ENCODE measurements at regions not wholly inside any gene's neighbourhood (a gene's known extent, or its start where the extent isn't known, plus 50 kb on each side); places are given as distances from the start of the nearest gene placed in this dataset.

GRCh38 chr10:121076776-121077715 lies 225.9 kb downstream of the WDR11 start:
- no peak for DNase-seq

DNA sequence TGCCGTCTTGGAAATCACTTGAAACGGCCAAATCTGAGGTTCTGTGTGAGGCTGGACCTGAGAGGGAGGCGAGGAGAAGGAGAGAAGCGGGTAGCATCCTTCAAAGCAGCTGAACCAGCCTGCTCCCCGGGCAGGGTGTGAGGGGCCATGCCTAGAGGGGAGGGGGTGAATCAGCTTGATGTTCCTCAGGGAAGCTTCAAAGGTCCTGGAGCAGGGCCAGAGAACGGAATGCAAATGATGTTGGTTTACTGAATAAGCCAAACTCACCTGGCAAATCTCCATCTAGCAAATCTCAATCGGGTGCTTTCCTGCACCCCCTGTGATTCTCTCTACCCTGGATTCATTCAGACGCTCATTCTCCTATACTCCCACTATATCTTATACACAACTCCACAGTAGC lies 226.9 kb downstream of the WDR11 start:
- no peak for DNase-seq

- DNase-seq, result no peak
Measured at GRCh38 chr10:121078672-121079102, 227.5 kb downstream of the WDR11 start.

DNA sequence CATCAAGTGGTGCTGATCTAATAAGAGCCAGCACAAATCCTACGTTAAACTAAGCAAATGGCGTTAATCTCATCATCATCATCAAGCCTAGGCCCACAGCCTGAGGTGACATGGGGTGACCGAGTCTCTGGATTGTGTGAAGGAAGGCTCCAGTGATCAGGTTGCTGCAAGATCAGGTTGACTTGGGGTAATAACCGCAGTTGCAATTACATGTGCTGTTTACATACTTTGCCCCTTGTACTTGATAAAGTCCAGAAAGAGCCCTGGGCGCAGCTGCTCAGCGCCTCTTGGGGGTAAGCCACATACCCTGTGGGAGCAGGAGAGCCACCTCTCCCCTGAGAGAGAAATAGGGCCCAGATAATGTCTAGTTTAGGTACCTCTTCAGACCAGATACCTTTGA lies 228.1 kb downstream of the WDR11 start:
- no peak for DNase-seq

DNA sequence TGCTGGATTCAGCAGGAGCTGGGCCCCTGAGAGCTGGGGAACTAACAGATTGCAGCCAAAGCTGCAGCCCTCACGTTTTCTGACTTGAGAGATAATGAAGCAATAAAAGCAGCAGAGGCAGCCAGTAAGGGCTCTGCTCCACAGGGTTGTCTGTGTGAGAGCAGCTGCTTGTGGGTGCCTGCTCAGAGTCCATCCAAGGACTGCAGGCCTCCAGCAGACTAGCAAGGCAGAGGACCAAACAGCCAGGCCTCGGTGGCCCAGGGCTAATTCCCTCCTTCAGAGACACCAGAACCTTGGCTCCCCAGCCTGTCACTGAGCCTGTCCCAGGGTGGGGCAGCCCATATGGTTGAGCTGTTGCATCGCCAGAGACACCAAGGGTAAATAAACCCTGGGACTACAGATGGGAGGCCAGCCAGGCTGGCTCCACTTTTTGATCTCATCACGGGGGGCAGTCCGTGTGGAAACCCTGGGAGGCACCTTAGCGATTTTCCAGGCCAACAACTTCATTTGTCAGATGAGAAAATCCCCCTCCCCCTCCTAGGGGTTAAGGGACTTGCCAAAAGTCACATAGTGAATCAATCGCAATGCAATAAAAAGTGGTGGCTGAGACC lies 229.2 kb downstream of the WDR11 start:
- no peak for DNase-seq

- DNase-seq, result no peak
Measured at GRCh38 chr10:121081306-121081705, 230.1 kb downstream of the WDR11 start.

DNA sequence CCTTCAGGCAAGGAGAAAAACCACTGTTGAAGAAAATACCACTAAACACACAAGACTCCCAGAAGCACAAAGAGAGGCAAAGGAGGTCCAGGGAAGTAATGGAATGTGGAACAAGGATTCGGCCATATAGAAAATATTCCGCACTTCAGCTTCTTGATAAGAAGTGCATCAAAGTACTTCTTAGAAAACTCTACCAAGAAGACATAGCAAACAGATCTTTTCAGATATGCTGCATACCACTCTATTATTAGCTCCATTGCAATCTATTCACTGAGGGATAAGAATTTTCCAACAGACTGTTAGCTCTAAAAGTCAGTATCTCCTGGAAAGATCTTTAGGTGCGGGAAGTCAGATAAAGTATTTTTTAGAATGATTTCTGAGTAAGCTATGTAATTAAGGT lies 231.8 kb downstream of the WDR11 start:
- DNase-seq, result no peak

DNA sequence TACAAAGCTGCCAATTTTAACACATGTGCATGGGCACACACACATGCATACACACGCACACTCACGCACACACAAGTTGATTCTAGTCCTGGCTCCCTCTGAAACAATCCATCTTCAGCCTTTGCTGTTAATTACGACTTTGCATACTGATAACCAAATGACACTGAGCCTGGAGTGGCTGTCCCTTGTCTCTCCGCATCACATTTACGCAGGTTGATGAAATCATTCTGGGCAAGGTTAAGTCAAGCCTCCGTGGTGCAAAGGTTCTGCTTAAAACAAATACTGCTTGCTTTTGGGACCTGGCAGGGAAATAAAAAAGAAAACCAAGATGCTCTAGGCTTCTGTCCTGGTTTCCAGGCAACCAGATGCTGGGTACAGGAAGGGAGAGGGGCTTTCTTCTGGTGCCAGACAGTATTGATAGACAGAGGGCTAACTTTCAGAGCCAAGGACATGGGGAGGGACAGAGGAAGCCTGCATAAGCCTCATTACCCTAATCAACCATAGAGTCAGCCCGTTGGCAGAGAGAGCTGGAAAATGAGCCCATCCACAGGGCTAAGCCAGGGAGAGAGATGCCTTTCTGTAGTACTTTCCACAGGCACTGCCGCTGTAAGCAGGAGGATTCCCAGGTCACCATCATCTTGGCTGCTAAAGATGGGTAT lies 233.0 kb downstream of the WDR11 start:
- no peak for DNase-seq

DNA sequence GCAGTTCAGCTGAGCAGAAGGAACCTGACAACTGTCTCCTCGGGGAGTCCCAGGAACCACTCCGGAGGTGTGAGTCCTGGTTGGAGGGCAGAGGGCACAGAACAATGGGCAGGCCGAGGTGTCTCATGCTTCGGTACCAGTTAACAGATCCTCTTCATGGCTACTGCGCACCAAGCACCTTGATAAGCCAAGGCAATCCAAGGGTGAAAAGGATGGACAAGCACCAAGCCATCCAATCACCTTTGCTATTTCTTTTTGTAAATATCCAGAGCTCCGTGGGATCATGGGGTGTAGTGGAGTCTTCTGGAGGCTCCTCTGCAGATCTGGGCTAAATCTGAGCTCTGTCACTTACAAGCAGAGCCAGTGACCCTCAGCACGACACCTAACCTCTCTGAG lies 233.5 kb downstream of the WDR11 start:
- DNase-seq, result no peak

DNA sequence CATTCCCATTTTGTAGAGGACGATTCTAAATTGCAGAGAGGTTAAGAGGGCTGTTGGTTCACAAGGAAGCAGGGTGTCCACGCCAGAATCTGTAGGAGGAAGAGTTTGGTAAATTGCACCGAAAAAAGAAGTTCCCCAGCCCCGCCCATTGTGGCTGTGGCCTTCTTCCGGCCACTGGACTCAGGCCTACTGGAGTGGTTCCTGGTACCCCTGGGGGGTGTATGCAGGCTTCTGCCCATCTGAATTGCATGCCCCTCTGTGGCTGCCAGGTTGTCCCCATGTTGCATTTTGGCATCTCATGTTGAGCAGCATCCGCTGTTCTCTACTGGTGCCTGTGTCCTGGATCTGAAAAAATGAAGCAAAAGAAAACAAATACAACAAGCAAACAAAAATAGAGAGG lies 234.2 kb downstream of the WDR11 start:
- DNase-seq, result no peak

DNA sequence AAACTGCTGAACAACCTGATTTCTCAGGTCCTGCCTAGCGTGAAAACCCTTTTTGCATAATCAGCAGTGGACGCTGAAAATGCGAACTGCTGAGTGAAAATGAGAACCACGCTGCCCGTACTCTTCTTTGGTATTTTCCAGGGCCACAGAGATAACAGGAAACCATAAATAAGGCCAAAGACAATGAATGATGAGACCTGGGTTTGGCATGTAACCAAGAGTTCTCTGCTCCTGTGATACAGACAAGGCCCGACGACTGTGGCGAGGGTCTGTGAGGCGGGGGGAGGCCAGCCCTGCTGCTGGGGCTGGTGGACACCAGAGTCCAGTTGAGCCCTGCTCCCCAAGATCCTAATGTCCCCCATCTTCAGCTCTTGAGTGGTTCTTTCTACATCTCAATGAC lies 236.0 kb downstream of the WDR11 start:
- DNase-seq, result no peak

DNA sequence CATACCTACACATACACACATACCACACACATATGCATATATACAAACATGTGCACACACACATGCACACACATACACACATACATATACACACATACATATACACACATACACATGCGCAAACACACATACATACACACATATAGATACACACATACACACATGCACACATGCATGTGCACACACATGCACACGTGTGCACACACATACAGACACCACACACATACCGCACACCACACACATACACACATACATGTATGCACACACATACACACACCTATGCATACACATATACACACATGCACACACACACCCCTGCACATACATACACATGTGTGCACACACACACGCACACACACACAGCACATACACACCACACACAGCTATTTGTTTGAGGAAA lies 236.5 kb downstream of the WDR11 start:
- DNase-seq, result no peak

DNA sequence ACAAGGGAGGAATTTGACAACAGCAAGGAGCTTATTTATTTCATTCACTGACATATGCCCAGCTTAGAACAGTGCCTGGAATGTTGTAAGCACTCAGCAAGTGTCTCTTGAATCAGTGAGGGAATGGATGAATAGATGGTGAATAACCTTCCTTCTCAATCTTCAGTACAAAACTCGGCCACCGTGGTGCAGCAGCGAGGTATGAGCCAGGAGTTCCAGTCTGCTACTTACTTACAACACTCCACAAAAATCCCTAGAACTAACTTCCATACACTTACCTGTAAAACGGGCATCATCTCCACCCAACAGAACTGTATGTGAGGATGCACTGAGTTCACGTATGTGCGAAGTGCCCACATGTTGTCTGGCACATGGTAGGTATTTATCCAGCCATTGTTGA lies 237.4 kb downstream of the WDR11 start:
- no peak for DNase-seq

DNA sequence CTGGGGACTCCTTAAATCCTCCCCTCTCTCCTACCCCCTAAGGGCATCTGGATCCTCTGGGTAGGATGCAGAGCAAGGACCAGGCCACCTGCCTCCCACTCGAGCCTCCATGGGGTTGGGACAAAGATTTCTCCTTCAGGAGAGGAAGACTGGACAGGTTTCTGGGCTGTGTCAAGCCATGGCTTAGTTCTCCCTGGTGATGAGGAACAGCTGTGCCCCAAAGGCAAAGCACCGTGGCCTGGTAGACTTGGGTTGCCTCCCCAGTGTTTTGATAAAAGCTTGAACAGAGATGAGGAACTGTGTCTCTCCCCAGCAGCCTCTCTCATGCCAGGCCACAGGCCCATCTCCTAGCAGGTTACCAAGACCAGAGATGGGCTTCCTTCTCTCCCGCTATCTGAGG lies 238.3 kb downstream of the WDR11 start:
- DNase-seq, result no peak

GRCh38 chr10:121091961-121092719 lies 241.0 kb downstream of the WDR11 start:
- DNase-seq, result no peak

GRCh38 chr10:121092720-121093095 lies 241.5 kb downstream of the WDR11 start:
- no peak for DNase-seq

GRCh38 chr10:121096617-121097431 lies 245.7 kb downstream of the WDR11 start:
- DNase-seq, result no peak

- DNase-seq, result no peak
Measured at GRCh38 chr10:121098211-121098610, 247.0 kb downstream of the WDR11 start.

GRCh38 chr10:121098751-121099150 lies 247.6 kb downstream of the WDR11 start:
- DNase-seq, result no peak

GRCh38 chr10:121099181-121099580 lies 248.0 kb downstream of the WDR11 start:
- no peak for DNase-seq

- no peak for DNase-seq
Measured at GRCh38 chr10:121099592-121099991, 248.4 kb downstream of the WDR11 start.

GRCh38 chr10:121101561-121101960 lies 250.4 kb downstream of the WDR11 start:
- DNase-seq, result no peak
